Panc1 (cell line): ENCODE measurements at regions not wholly inside any gene's neighbourhood (a gene's known extent, or its start where the extent isn't known, plus 50 kb on each side); places are given as distances from the start of the nearest gene placed in this dataset.

Experiments
- ATAC-seq: fragments of 200-7000 bp; cut with Tn5 transposase; 2 replicates; pipeline ENCODE4 v1.9.1; 2020; ENCODE audit warnings: mild to moderate bottlenecking, moderate library complexity
- BruUV-seq: library from RNA; stranded (reverse); fragments of 400-500 nt; replicated peaks from 2 replicates; lab custom pipeline; 2021; lab: Mats Ljungman, UMichigan
- CTCF ChIA-PET: fragments of 300-600 bp; sonication (Branson Sonifier 250); formaldehyde crosslinking; loops from one replicate; lab custom pipeline; 2022; ENCODE audit warnings: antibody characterized with exemption; lab: Charles Lee
- POLR2A ChIA-PET: fragments of 300-600 bp; sonication (Branson Sonifier 250); formaldehyde crosslinking; loops from one replicate; lab custom pipeline; 2022; ENCODE audit warnings: antibody characterized with exemption; lab: Charles Lee
- DNase-seq: peaks from one replicate; pipeline ENCODE4 v3.0.0-alpha.2; 2010; ENCODE audit warnings: low read depth, low spot score
- H3K27ac ChIP-seq: 2 replicates; pipeline ENCODE4 v1.5.1; 2011; ENCODE audit warnings: mild to moderate bottlenecking, low read length, inconsistent platforms
- H3K27me3 ChIP-seq: fragments of 200-500 bp; sonication (Bioruptor generic); 2 replicates; pipeline ENCODE4 v1.6.0; 2014; ENCODE audit warnings: low read length, inconsistent platforms; ENCODE audit not compliant: control insufficient read depth, insufficient read depth
- H3K36me3 ChIP-seq: fragments of 200-500 bp; sonication (Bioruptor generic); 2 replicates; pipeline ENCODE4 v1.5.1; 2014; ENCODE audit warnings: inconsistent platforms, mild to moderate bottlenecking, low read length, moderate library complexity; ENCODE audit not compliant: control insufficient read depth, insufficient read depth
- H3K4me1 ChIP-seq: 2 replicates; pipeline ENCODE4 v1.5.1; 2011; ENCODE audit warnings: inconsistent platforms, mild to moderate bottlenecking, low read length, moderate library complexity; ENCODE audit not compliant: control insufficient read depth, insufficient read depth
- H3K4me3 ChIP-seq, 2 experiments: 2 replicates each; pipeline ENCODE4 v1.5.1; 2011 to 2012; ENCODE audit warnings: low read depth in 2 of 2, low read length in 2 of 2, mild to moderate bottlenecking in 2 of 2, inconsistent platforms in 1 of 2, moderate library complexity in 1 of 2
- H3K9me3 ChIP-seq: fragments of 200-500 bp; sonication (Bioruptor generic); 2 replicates; pipeline ENCODE4 v1.5.1; 2014; ENCODE audit warnings: low read depth, mild to moderate bottlenecking, inconsistent platforms, low read length, moderate library complexity; ENCODE audit not compliant: control insufficient read depth, insufficient read depth
- POLR2AphosphoS5 ChIP-seq: IDR thresholded peaks from 2 replicates; pipeline ENCODE4 v1.6.1; 2012; ENCODE audit warnings: mild to moderate bottlenecking, low read depth, low read length, moderate library complexity
- SIN3A ChIP-seq: IDR thresholded peaks from 2 replicates; pipeline ENCODE4 v1.6.1; 2012; ENCODE audit warnings: low read depth, mild to moderate bottlenecking, low read length, moderate library complexity, borderline replicate concordance; ENCODE audit not compliant: insufficient read depth
- TCF7L2 ChIP-seq: IDR thresholded peaks from 2 replicates; pipeline ENCODE4 v1.6.1; 2011; ENCODE audit warnings: mild to moderate bottlenecking, low read depth, low read length, inconsistent platforms
- in situ Hi-C: cut with HindIII; loops from 2 replicates; pipeline ENCODE4 v1.10.0; 2016; ENCODE audit warnings: low sequenced_read_pairs, low pct_unique_long_range_greater_than_20kb
- intact Hi-C: fragments of 100-400 bp; cut with micrococcal nuclease; formaldehyde crosslinking; loops from one replicate; pipeline ENCODE4 v1.10.0; 2022; ENCODE audit not compliant: unreplicated experiment
- TF ChIP-seq, protein P1 (sequence below): fragments of 450-650 bp; IDR thresholded peaks from 2 replicates; pipeline ENCODE4 v1.5.1; 2017; ENCODE audit warnings: mild to moderate bottlenecking
- TF ChIP-seq, protein P2 (sequence below), 2 experiments: IDR thresholded peaks; 2 replicates each; pipeline ENCODE4 v1.6.1; 2011 to 2012; ENCODE audit warnings: low read depth in 2 of 2, control low read depth in 1 of 2, low read length in 1 of 2, mild to moderate bottlenecking in 1 of 2, moderate library complexity in 1 of 2; ENCODE audit not compliant: insufficient read depth in 1 of 2

DNA sequence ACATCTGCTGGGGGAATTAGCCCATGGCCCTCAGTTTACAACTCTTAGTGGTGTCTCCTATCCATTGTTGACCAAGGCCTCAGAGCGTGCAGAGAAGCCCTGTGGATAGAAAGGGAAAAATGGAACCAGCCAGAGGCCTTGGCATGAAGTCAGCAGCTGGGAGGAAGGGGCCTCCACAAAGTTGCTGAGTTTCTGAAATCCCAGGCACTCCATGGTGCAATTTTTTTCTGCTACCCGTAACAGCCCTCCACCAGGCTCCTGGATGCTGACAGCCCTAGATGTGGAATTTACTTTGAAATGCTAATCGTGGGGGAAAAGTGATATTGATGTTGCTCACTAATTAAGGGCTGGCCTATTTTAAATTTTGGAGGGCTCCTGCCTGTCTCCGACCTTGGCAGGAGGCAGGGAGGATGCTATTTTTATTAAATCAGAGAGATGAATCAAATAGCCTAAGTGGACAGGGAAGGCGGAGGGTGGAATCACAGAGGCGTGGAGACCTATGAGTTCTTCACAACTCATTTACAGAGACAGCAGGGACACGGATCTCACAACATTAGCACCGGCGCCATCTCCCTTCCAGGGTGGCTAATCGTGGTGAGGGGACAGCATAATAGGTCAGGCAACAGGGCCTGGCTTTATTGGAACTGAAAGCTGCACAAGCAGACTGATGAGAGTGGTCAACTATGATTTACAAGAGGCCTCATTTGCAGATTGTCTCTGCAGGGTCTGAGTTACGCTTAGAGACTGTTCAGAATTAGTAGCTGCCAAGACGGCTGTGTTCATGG lies 99.8 kb upstream of the WSCD2 start:
- H3K4me1 ChIP-seq, result no peaks in the 10 kb centered on the region
- ATAC-seq (no peak), DNase-seq (no peak)
- H3K9me3 ChIP-seq, result no peaks in the 10 kb centered on the region
- TF ChIP-seq TCF7L2 (no peak), SIN3A (no peak), POLR2AphosphoS5 (no peak)
- TF ChIP-seq, protein P1, sequence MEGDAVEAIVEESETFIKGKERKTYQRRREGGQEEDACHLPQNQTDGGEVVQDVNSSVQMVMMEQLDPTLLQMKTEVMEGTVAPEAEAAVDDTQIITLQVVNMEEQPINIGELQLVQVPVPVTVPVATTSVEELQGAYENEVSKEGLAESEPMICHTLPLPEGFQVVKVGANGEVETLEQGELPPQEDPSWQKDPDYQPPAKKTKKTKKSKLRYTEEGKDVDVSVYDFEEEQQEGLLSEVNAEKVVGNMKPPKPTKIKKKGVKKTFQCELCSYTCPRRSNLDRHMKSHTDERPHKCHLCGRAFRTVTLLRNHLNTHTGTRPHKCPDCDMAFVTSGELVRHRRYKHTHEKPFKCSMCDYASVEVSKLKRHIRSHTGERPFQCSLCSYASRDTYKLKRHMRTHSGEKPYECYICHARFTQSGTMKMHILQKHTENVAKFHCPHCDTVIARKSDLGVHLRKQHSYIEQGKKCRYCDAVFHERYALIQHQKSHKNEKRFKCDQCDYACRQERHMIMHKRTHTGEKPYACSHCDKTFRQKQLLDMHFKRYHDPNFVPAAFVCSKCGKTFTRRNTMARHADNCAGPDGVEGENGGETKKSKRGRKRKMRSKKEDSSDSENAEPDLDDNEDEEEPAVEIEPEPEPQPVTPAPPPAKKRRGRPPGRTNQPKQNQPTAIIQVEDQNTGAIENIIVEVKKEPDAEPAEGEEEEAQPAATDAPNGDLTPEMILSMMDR, result no peak
- TF ChIP-seq, protein P2, sequence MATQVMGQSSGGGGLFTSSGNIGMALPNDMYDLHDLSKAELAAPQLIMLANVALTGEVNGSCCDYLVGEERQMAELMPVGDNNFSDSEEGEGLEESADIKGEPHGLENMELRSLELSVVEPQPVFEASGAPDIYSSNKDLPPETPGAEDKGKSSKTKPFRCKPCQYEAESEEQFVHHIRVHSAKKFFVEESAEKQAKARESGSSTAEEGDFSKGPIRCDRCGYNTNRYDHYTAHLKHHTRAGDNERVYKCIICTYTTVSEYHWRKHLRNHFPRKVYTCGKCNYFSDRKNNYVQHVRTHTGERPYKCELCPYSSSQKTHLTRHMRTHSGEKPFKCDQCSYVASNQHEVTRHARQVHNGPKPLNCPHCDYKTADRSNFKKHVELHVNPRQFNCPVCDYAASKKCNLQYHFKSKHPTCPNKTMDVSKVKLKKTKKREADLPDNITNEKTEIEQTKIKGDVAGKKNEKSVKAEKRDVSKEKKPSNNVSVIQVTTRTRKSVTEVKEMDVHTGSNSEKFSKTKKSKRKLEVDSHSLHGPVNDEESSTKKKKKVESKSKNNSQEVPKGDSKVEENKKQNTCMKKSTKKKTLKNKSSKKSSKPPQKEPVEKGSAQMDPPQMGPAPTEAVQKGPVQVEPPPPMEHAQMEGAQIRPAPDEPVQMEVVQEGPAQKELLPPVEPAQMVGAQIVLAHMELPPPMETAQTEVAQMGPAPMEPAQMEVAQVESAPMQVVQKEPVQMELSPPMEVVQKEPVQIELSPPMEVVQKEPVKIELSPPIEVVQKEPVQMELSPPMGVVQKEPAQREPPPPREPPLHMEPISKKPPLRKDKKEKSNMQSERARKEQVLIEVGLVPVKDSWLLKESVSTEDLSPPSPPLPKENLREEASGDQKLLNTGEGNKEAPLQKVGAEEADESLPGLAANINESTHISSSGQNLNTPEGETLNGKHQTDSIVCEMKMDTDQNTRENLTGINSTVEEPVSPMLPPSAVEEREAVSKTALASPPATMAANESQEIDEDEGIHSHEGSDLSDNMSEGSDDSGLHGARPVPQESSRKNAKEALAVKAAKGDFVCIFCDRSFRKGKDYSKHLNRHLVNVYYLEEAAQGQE (IDR thresholded peaks at IDR 0.05; ENCODE audit: insufficient read depth in 1 of 2, low read depth in 2 of 2, low read length in 1 of 2), result no peak
- ChIA-PET CTCF (no interaction called here), POLR2A (no interaction called here)
- no TSS peak for BruUV-seq
- intact Hi-C loops (no loop called here), in situ Hi-C loops (no loop called here)
- no peaks in the 10 kb centered on the region for H3K27me3 ChIP-seq
- no peak overlapping the region for H3K27ac ChIP-seq
- H3K36me3 ChIP-seq, result no peaks in the 10 kb centered on the region
- no peak overlapping the region for H3K4me3 ChIP-seq

DNA sequence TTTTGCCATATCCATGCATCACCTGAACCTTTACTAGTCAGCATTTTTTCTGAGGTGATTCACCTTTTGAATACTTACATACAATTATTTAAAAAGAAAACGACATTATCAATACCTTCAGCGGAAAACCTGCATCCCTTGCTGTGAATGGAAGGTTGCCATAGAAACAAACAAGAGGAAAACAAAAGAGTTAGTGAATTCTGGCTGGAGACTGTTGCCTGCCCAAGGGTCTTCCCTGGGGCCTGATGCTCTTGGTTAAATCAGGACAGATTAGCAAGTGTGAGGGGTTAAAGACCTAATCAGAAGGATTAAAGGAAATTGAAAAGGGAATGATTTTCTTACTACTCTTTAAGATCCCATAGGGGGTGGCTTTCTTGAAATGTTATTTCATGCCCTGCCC lies 96.0 kb upstream of the WSCD2 start:
- ATAC-seq, result no peak
- no TSS peak for BruUV-seq
- ChIA-PET CTCF (no interaction called here), POLR2A (no interaction called here)
- TF ChIP-seq, protein P1, result no peak
- TF ChIP-seq SIN3A, result no peak
- no peak for TF ChIP-seq TCF7L2
- no peak for TF ChIP-seq POLR2AphosphoS5
- TF ChIP-seq, protein P2 (IDR thresholded peaks at IDR 0.05; ENCODE audit: insufficient read depth in 1 of 2, low read depth in 2 of 2, low read length in 1 of 2), result no peak
- intact Hi-C loops (no loop called here), in situ Hi-C loops (no loop called here)
- Histone ChIP-seq H3K4me3 (no peak overlapping the region), H3K27ac (no peak overlapping the region), H3K36me3 (no peaks in the 10 kb centered on the region), H3K4me1 (no peaks in the 10 kb centered on the region), H3K27me3 (no peaks in the 10 kb centered on the region), H3K9me3 (no peaks in the 10 kb centered on the region)
- no peak for DNase-seq
